ENCODE measurements at regions not wholly inside any gene's neighbourhood (a gene's known extent, or its start where the extent isn't known, plus 50 kb on each side); places are given as distances from the start of the nearest gene placed in this dataset.
A peak's percentile ranks its signal among the peaks of the same experiment; 100 is the strongest.

GRCh38 chr3:159724627-159725026 lies 264.0 kb upstream of the IL12A start:
- Histone ChIP-seq H3K36me3 (ENCODE audit: insufficient read depth, low read length) (no peaks in the 10 kb centered on the region), H3K27me3 (ENCODE audit: control insufficient read depth, insufficient read depth, low read length) (no peaks in the 10 kb centered on the region), H3K9me3 (replicated peaks; ENCODE audit: low read length) (no peaks in the 10 kb centered on the region), H3K9ac (ENCODE audit: low read depth, low read length) (no peak overlapping the region), H3K4me1 (ENCODE audit: control insufficient read depth, insufficient read depth, low read length) (peaks cover 19% of the 10 kb centered on the region), H3K4me2 (ENCODE audit: low read length) (no peak overlapping the region), H3K4me3 (ENCODE audit: low read length) (no peak overlapping the region)

- Histone ChIP-seq H3K4me2 (ENCODE audit: low read length) (peak overlapping the region; percentile 10), H3K36me3 (ENCODE audit: insufficient read depth, low read length) (no peaks in the 10 kb centered on the region), H3K9me3 (replicated peaks; ENCODE audit: low read length) (no peaks in the 10 kb centered on the region), H3K27me3 (ENCODE audit: control insufficient read depth, insufficient read depth, low read length) (no peaks in the 10 kb centered on the region), H3K9ac (ENCODE audit: low read depth, low read length) (no peak overlapping the region), H3K4me3 (ENCODE audit: low read length) (no peak overlapping the region), H3K4me1 (ENCODE audit: control insufficient read depth, insufficient read depth, low read length) (peaks cover 19% of the 10 kb centered on the region)
Observed at GRCh38 chr3:159726231-159726964, 262.2 kb upstream of the IL12A start.

GRCh38 chr3:159727506-159727905 lies 261.1 kb upstream of the IL12A start:
- Histone ChIP-seq H3K4me3 (ENCODE audit: low read length) (no peak overlapping the region), H3K4me1 (ENCODE audit: control insufficient read depth, insufficient read depth, low read length) (peaks cover 28% of the 10 kb centered on the region), H3K27me3 (ENCODE audit: control insufficient read depth, insufficient read depth, low read length) (no peaks in the 10 kb centered on the region), H3K36me3 (ENCODE audit: insufficient read depth, low read length) (no peaks in the 10 kb centered on the region), H3K4me2 (ENCODE audit: low read length) (no peak overlapping the region), H3K9me3 (replicated peaks; ENCODE audit: low read length) (no peaks in the 10 kb centered on the region), H3K9ac (ENCODE audit: low read depth, low read length) (no peak overlapping the region)

GRCh38 chr3:159731254-159731653 lies 257.4 kb upstream of the IL12A start:
- H3K4me2 ChIP-seq (ENCODE audit: low read length) = no peak overlapping the region
- H3K27me3 ChIP-seq (ENCODE audit: control insufficient read depth, insufficient read depth, low read length) = no peaks in the 10 kb centered on the region
- no peak overlapping the region for H3K4me3 ChIP-seq (ENCODE audit: low read length)
- H3K36me3 ChIP-seq (ENCODE audit: insufficient read depth, low read length) = no peaks in the 10 kb centered on the region
- H3K9me3 ChIP-seq (replicated peaks; ENCODE audit: low read length) = no peaks in the 10 kb centered on the region
- H3K4me1 ChIP-seq (ENCODE audit: control insufficient read depth, insufficient read depth, low read length) = peaks cover 36% of the 10 kb centered on the region
- H3K9ac ChIP-seq (ENCODE audit: low read depth, low read length) = no peak overlapping the region

- peaks cover 30% of the 10 kb centered on the region for H3K4me1 ChIP-seq (ENCODE audit: control insufficient read depth, insufficient read depth, low read length)
- H3K9me3 ChIP-seq (replicated peaks; ENCODE audit: low read length) = no peaks in the 10 kb centered on the region
- H3K4me3 ChIP-seq (ENCODE audit: low read length) = peak overlapping the region; percentile 47
- no peaks in the 10 kb centered on the region for H3K27me3 ChIP-seq (ENCODE audit: control insufficient read depth, insufficient read depth, low read length)
- H3K9ac ChIP-seq (ENCODE audit: low read depth, low read length) = peak overlapping the region; percentile 60
- no peaks in the 10 kb centered on the region for H3K36me3 ChIP-seq (ENCODE audit: insufficient read depth, low read length)
- H3K4me2 ChIP-seq (ENCODE audit: low read length) = peak overlapping the region; percentile 64
Observed at GRCh38 chr3:159732172-159733111, 256.2 kb upstream of the IL12A start.

- H3K9me3 ChIP-seq (replicated peaks; ENCODE audit: low read length) = no peaks in the 10 kb centered on the region
- H3K9ac ChIP-seq (ENCODE audit: low read depth, low read length) = peak overlapping the region; percentile 60
- no peaks in the 10 kb centered on the region for H3K36me3 ChIP-seq (ENCODE audit: insufficient read depth, low read length)
- H3K4me2 ChIP-seq (ENCODE audit: low read length) = peak overlapping the region; percentile 64
- peaks cover 30% of the 10 kb centered on the region for H3K4me1 ChIP-seq (ENCODE audit: control insufficient read depth, insufficient read depth, low read length)
- H3K4me3 ChIP-seq (ENCODE audit: low read length) = peak overlapping the region; percentile 47
- no peaks in the 10 kb centered on the region for H3K27me3 ChIP-seq (ENCODE audit: control insufficient read depth, insufficient read depth, low read length)
Observed at GRCh38 chr3:159733194-159733860, 255.3 kb upstream of the IL12A start.

- H3K9ac ChIP-seq (ENCODE audit: low read depth, low read length) = no peak overlapping the region
- no peaks in the 10 kb centered on the region for H3K36me3 ChIP-seq (ENCODE audit: insufficient read depth, low read length)
- no peaks in the 10 kb centered on the region for H3K27me3 ChIP-seq (ENCODE audit: control insufficient read depth, insufficient read depth, low read length)
- peaks cover 30% of the 10 kb centered on the region for H3K4me1 ChIP-seq (ENCODE audit: control insufficient read depth, insufficient read depth, low read length)
- no peak overlapping the region for H3K4me2 ChIP-seq (ENCODE audit: low read length)
- H3K4me3 ChIP-seq (ENCODE audit: low read length) = no peak overlapping the region
- H3K9me3 ChIP-seq (replicated peaks; ENCODE audit: low read length) = no peaks in the 10 kb centered on the region
Observed at GRCh38 chr3:159734681-159735080, 254.0 kb upstream of the IL12A start.

GRCh38 chr3:159739166-159739565 lies 249.5 kb upstream of the IL12A start:
- H3K4me2 ChIP-seq (ENCODE audit: low read length) = no peak overlapping the region
- H3K4me1 ChIP-seq (ENCODE audit: control insufficient read depth, insufficient read depth, low read length) = peaks cover 10% of the 10 kb centered on the region
- H3K9ac ChIP-seq (ENCODE audit: low read depth, low read length) = no peak overlapping the region
- H3K27me3 ChIP-seq (ENCODE audit: control insufficient read depth, insufficient read depth, low read length) = no peaks in the 10 kb centered on the region
- H3K4me3 ChIP-seq (ENCODE audit: low read length) = no peak overlapping the region
- no peaks in the 10 kb centered on the region for H3K9me3 ChIP-seq (replicated peaks; ENCODE audit: low read length)
- H3K36me3 ChIP-seq (ENCODE audit: insufficient read depth, low read length) = no peaks in the 10 kb centered on the region

GRCh38 chr3:159739969-159740368 lies 248.7 kb upstream of the IL12A start:
- Histone ChIP-seq H3K9ac (ENCODE audit: low read depth, low read length) (no peak overlapping the region), H3K27me3 (ENCODE audit: control insufficient read depth, insufficient read depth, low read length) (no peaks in the 10 kb centered on the region), H3K36me3 (ENCODE audit: insufficient read depth, low read length) (no peaks in the 10 kb centered on the region), H3K9me3 (replicated peaks; ENCODE audit: low read length) (no peaks in the 10 kb centered on the region), H3K4me1 (ENCODE audit: control insufficient read depth, insufficient read depth, low read length) (peaks cover 3% of the 10 kb centered on the region), H3K4me3 (ENCODE audit: low read length) (no peak overlapping the region), H3K4me2 (ENCODE audit: low read length) (no peak overlapping the region)

- H3K27me3 ChIP-seq (ENCODE audit: control insufficient read depth, insufficient read depth, low read length) = no peaks in the 10 kb centered on the region
- H3K4me1 ChIP-seq (ENCODE audit: control insufficient read depth, insufficient read depth, low read length) = peaks cover 3% of the 10 kb centered on the region
- no peaks in the 10 kb centered on the region for H3K9me3 ChIP-seq (replicated peaks; ENCODE audit: low read length)
- no peak overlapping the region for H3K4me3 ChIP-seq (ENCODE audit: low read length)
- no peak overlapping the region for H3K4me2 ChIP-seq (ENCODE audit: low read length)
- no peaks in the 10 kb centered on the region for H3K36me3 ChIP-seq (ENCODE audit: insufficient read depth, low read length)
- H3K9ac ChIP-seq (ENCODE audit: low read depth, low read length) = no peak overlapping the region
Observed at GRCh38 chr3:159741281-159741680, 247.4 kb upstream of the IL12A start.

- no peaks in the 10 kb centered on the region for H3K36me3 ChIP-seq (ENCODE audit: insufficient read depth, low read length)
- peaks cover 17% of the 10 kb centered on the region for H3K4me1 ChIP-seq (ENCODE audit: control insufficient read depth, insufficient read depth, low read length)
- no peaks in the 10 kb centered on the region for H3K27me3 ChIP-seq (ENCODE audit: control insufficient read depth, insufficient read depth, low read length)
- H3K4me3 ChIP-seq (ENCODE audit: low read length) = no peak overlapping the region
- no peak overlapping the region for H3K4me2 ChIP-seq (ENCODE audit: low read length)
- no peaks in the 10 kb centered on the region for H3K9me3 ChIP-seq (replicated peaks; ENCODE audit: low read length)
- H3K9ac ChIP-seq (ENCODE audit: low read depth, low read length) = no peak overlapping the region
Observed at GRCh38 chr3:159748425-159748824, 240.2 kb upstream of the IL12A start.
